ENCODE measurements at regions not wholly inside any gene's neighbourhood (a gene's known extent, or its start where the extent isn't known, plus 50 kb on each side); places are given as distances from the start of the nearest gene placed in this dataset.
"Not testable (repeated sequence)": the region's sequence is repeated elsewhere in the genome, so short reads cannot be mapped to it uniquely, and the experiment has no call there.

DNA sequence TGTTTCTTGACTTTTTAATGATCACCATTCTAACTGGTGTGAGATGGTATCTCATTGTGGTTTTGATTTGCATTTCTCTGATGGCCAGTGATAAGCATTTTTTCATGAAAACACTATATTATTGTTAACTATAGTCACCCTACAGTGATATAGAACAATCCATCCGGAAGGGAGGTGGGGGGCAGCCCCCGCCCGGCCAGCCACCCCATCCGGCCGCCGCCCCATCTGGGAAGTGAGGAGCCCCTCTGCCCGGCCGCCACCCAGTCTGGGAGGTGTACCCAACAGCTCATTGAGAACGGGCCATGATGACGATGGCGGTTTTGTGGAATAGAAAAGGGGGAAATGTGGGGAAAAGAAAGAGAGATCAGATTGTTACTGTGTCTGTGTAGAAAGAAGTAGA lies 106.8 kb downstream of the ZNF648 start:
- not testable (repeated sequence) for TF ChIP-seq CTCF, POLR2A (IDR thresholded peaks at IDR 0.05)

Measured in Peyer's patch (tissue), 4 donors.